Liver (tissue), 7 donors: ENCODE measurements at regions not wholly inside any gene's neighbourhood (a gene's known extent, or its start where the extent isn't known, plus 50 kb on each side); places are given as distances from the start of the nearest gene placed in this dataset.

Experiments used
- DNase-seq: peaks from one replicate; pipeline ENCODE4 v3.0.0-alpha.2; 2017; ENCODE audit warnings: low spot score
- H3K27ac ChIP-seq, 2 donors: one replicate each; pipeline ENCODE4 v1.7.0; 2013; ENCODE audit warnings: inconsistent platforms in 2 of 2, low read length in 2 of 2, control low read depth in 1 of 2, low read depth in 1 of 2, mild to moderate bottlenecking in 1 of 2
- H3K27me3 ChIP-seq, 4 donors: one replicate each; pipeline versions ENCODE4 v1.6.1 to v1.7.0; 2013; ENCODE audit warnings: low read length in 3 of 4, inconsistent platforms in 1 of 4, mild to moderate bottlenecking in 1 of 4, moderate library complexity in 1 of 4; ENCODE audit not compliant: control insufficient read depth in 4 of 4, insufficient read depth in 4 of 4
- H3K36me3 ChIP-seq, 4 donors: one replicate each; pipeline versions ENCODE4 v1.6.1 to v1.7.0; 2013; ENCODE audit warnings: low read length in 3 of 4, mild to moderate bottlenecking in 3 of 4, low read depth in 1 of 4, moderate library complexity in 1 of 4; ENCODE audit not compliant: control insufficient read depth in 4 of 4, insufficient read depth in 3 of 4
- H3K4me1 ChIP-seq, 4 donors: one replicate each; pipeline versions ENCODE4 v1.6.1 to v1.7.0; 2013; ENCODE audit warnings: low read length in 3 of 4, mild to moderate bottlenecking in 3 of 4, moderate library complexity in 1 of 4; ENCODE audit not compliant: control insufficient read depth in 4 of 4, insufficient read depth in 4 of 4
- H3K4me3 ChIP-seq, 3 donors: one replicate each; pipeline versions ENCODE4 v1.6.1 to v1.7.0; 2013; ENCODE audit warnings: low read length in 3 of 3, control low read depth in 1 of 3, low read depth in 1 of 3, mild to moderate bottlenecking in 1 of 3
- H3K9ac ChIP-seq, 2 donors: one replicate each; pipeline ENCODE4 v1.7.0; 2013; ENCODE audit warnings: low read length in 2 of 2, mild to moderate bottlenecking in 2 of 2, moderate library complexity in 2 of 2, control low read depth in 1 of 2, low read depth in 1 of 2
- H3K9me3 ChIP-seq, 4 donors: one replicate each; pipeline versions ENCODE4 v1.6.1 to v1.7.0; 2013; ENCODE audit warnings: low read length in 3 of 4; ENCODE audit not compliant: control insufficient read depth in 4 of 4
- ATF3 ChIP-seq: IDR thresholded peaks from 2 replicates; pipeline ENCODE4 v1.6.1; 2016; ENCODE audit warnings: antibody characterized with exemption
- EGR1 ChIP-seq, 2 donors: IDR thresholded peaks; 2 replicates each; pipeline ENCODE4 v1.6.1; 2016 to 2018; ENCODE audit warnings: antibody characterized with exemption in 2 of 2, low read depth in 2 of 2
- FOXA1 ChIP-seq: IDR thresholded peaks from 2 replicates; pipeline ENCODE4 v1.6.1; 2016; ENCODE audit warnings: antibody characterized with exemption
- FOXA2 ChIP-seq: IDR thresholded peaks from 2 replicates; pipeline ENCODE4 v1.6.1; 2016; ENCODE audit warnings: antibody characterized with exemption
- GABPA ChIP-seq, 2 donors: IDR thresholded peaks in 1 of 2; conservative IDR thresholded peaks in 1 of 2; 2 replicates each; pipeline ENCODE4 v1.6.1; 2016; ENCODE audit warnings: antibody characterized with exemption in 2 of 2, mild to moderate bottlenecking in 1 of 2, moderate library complexity in 1 of 2
- HNF4A ChIP-seq, 2 donors: conservative IDR thresholded peaks; 2 replicates each; pipeline ENCODE4 v1.6.1; 2016; ENCODE audit warnings: antibody characterized with exemption in 2 of 2, mild to moderate bottlenecking in 2 of 2
- HNF4G ChIP-seq: IDR thresholded peaks from 2 replicates; pipeline ENCODE4 v1.6.1; 2016; ENCODE audit warnings: antibody characterized with exemption
- JUND ChIP-seq, 2 donors: IDR thresholded peaks; 2 replicates each; pipeline ENCODE4 v1.6.1; 2016; ENCODE audit warnings: antibody characterized with exemption in 2 of 2
- NR2F2 ChIP-seq: IDR thresholded peaks from 2 replicates; pipeline ENCODE4 v1.6.1; 2016; ENCODE audit warnings: antibody characterized with exemption
- RAD21 ChIP-seq, 2 donors: IDR thresholded peaks; 2 replicates each; pipeline ENCODE4 v1.6.1; 2016; ENCODE audit warnings: antibody characterized with exemption in 2 of 2, mild to moderate bottlenecking in 2 of 2
- REST ChIP-seq: IDR thresholded peaks from 2 replicates; pipeline ENCODE4 v1.6.1; 2016; ENCODE audit warnings: antibody characterized with exemption, mild to moderate bottlenecking
- SP1 ChIP-seq: IDR thresholded peaks from 2 replicates; pipeline ENCODE4 v1.6.1; 2018; ENCODE audit warnings: antibody characterized with exemption, mild to moderate bottlenecking
- TAF1 ChIP-seq: conservative IDR thresholded peaks from 2 replicates; pipeline ENCODE4 v1.6.1; 2016; ENCODE audit warnings: antibody characterized with exemption, mild to moderate bottlenecking
- WGBS: extraction: QIAGEN DNeasy Blood & Tissue Kit; methylation state at CpG from one replicate; pipeline ENCODE4 v1.1.7; 2013; 5-methylcytosine and 5-hydroxymethylcytosine counted together
- TF ChIP-seq, protein P1 (sequence below): IDR thresholded peaks from 2 replicates; pipeline ENCODE4 v1.6.1; 2016; ENCODE audit warnings: antibody characterized with exemption
- donor health status: healthy.
- donor health status: healthy.
- donor health status: healthy.
- donor health status: healthy.

DNA sequence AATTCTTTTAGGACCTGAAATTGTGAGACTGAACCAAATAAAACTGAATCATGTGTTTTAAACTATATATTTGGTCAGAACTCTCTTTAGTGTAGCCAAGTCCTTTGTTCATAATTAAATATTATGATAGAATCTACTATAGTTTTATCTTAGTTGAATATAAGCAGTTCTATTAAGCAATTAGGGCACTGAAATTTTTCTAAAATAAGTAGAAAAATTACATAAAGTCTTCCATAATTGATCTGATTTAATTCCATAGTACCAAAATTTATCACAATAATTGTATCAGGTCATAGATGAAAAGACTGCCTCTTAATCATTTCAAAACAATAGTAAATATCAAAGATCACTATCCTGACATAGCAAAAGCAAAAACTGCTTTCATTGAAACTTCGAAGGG, 90.1 kb upstream of the BET1 start (continued):
- TF ChIP-seq REST, result no peak

DNA sequence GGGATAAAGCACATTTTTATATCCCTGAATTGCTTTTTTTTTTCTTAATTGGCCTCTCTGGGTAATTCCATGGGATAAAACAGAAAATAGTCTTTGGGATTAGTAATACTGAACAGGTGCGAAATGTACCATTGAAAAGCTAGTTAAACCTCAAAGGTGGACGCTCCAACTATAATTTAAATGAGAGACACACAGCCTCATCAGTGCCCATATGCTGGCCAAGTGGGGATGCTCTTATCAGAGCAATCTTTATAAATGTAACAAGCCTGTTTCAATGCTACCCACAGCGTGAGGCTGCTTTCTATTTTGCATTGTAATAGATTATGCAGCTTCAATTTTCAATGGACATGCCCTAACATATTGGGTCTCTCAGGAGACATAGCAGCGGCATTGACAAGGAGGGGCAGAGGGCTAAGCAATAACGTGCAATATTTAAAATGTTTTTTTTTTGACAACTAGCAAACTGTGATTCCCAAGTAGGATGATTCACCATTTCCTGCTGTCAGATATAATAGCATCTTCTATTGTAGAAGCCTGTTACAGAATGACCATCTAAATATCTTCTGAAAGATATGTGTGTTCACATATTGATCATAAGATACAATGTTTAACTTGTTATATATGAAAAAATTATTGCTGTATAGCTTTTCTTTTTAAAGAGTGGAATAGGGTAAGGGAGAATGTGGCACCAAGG, 91.3 kb upstream of the BET1 start:
- Histone ChIP-seq H3K36me3 (no peaks in the 10 kb centered on the region), H3K27me3 (no peaks in the 10 kb centered on the region), H3K9ac (no peak overlapping the region), H3K4me1 (no peaks in the 10 kb centered on the region), H3K4me3 (no peak overlapping the region), H3K27ac (no peak overlapping the region), H3K9me3 (no peaks in the 10 kb centered on the region)
- TF ChIP-seq RAD21 (IDR thresholded peaks at IDR 0.05) (no peak), SP1 (no peak), TAF1 (no peak), GABPA (IDR thresholded peaks at IDR 0.05 in 1 of 2, conservative IDR thresholded peaks at IDR 0.05 in 1 of 2) (no peak), EGR1 (IDR thresholded peaks at IDR 0.05; ENCODE audit: low read depth in 2 of 2) (no peak), HNF4G (no peak), REST (no peak), HNF4A (conservative IDR thresholded peaks at IDR 0.05) (no peak), JUND (IDR thresholded peaks at IDR 0.05) (no peak), ATF3 (no peak), FOXA1 (no peak), FOXA2 (no peak), NR2F2 (no peak)
- TF ChIP-seq, protein P1, sequence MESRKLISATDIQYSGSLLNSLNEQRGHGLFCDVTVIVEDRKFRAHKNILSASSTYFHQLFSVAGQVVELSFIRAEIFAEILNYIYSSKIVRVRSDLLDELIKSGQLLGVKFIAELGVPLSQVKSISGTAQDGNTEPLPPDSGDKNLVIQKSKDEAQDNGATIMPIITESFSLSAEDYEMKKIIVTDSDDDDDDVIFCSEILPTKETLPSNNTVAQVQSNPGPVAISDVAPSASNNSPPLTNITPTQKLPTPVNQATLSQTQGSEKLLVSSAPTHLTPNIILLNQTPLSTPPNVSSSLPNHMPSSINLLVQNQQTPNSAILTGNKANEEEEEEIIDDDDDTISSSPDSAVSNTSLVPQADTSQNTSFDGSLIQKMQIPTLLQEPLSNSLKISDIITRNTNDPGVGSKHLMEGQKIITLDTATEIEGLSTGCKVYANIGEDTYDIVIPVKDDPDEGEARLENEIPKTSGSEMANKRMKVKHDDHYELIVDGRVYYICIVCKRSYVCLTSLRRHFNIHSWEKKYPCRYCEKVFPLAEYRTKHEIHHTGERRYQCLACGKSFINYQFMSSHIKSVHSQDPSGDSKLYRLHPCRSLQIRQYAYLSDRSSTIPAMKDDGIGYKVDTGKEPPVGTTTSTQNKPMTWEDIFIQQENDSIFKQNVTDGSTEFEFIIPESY, result no peak
- WGBS, result 75% methylated on average over 5 of the region's 5 CpGs
- DNase-seq, result no peak
